ENCODE measurements at regions not wholly inside any gene's neighbourhood (a gene's known extent, or its start where the extent isn't known, plus 50 kb on each side); places are given as distances from the start of the nearest gene placed in this dataset.

DNA sequence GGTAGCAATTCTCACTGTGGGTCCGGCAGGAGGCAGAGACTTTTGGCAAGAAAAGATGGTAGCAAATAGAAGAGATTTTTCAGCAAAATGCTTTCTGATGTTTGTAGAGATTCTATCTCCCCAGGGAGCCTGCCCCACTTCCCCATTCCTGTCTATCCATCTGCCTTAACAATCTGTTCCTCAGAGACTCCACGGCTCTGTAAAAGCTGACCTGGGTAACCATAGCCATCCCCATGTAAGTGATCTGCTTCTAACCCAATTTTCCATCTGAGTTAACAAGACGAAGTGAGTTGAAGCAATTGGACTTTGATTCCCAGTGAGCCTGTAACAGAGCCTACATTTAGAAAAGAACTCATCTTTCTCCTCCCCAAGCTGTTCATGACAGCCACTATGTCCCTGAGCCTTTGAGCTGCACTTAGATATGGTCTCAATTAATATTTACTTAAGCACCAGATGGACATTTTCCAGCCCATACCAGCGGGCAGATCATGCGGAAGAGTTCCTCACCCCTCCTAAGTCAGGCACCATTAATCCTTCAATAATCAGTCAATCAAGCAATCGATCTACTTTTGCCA lies 896.1 kb downstream of the CCSER2 start:
- DNase-seq (ENCODE audit: low read depth in 2 of 2): no peak

DNA sequence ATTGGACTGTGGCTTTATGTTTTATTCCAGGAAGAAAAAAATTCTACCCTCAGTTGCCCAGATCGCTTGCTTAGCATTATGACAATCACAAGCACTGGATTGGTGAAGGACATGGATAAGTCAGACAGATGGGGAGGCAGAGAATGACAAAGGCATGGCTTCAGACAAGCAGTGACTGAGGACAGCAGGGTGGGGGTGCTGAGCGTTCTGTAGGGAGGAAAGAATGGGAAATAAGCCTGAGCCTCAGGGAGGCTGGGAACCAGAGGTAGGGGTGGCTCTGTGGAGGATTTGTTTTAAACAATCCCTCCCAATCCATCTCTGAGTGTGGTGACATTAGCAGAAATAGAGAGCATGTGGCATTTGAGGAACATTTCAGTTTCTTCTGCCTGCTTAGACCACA lies 896.9 kb downstream of the CCSER2 start:
- Histone ChIP-seq H4K20me1 (ENCODE audit: control insufficient read depth, extremely low read depth, insufficient read depth, low read length) (no peaks in the 10 kb centered on the region), H3K4me1 (ENCODE audit: control insufficient read depth, extremely low read depth, insufficient read depth, low read length) (no peaks in the 10 kb centered on the region), H3K4me3 (replicated peaks in 1 of 4; ENCODE audit: control extremely low read depth in 1 of 4, insufficient read depth in 1 of 4, low read depth in 3 of 4, low read length in 4 of 4) (no peak overlapping the region), H3K79me2 (ENCODE audit: control insufficient read depth, insufficient read depth, low read length) (no peaks in the 10 kb centered on the region), H2AFZ (ENCODE audit: low read length) (no peak overlapping the region), H3K36me3 (ENCODE audit: control insufficient read depth, insufficient read depth, low read length) (no peaks in the 10 kb centered on the region), H3K4me2 (ENCODE audit: extremely low read depth, insufficient read depth, low read length) (no peak overlapping the region), H3K27me3 (ENCODE audit: control insufficient read depth, insufficient read depth, low read length) (no peaks in the 10 kb centered on the region), H3K9ac (ENCODE audit: insufficient read depth, low read length) (no peak overlapping the region), H3K9me3 (ENCODE audit: control insufficient read depth, insufficient read depth, low read depth, low read length) (no peaks in the 10 kb centered on the region), H3K27ac (ENCODE audit: insufficient read depth, low read length) (no peak overlapping the region)
- TF ChIP-seq, protein P1, sequence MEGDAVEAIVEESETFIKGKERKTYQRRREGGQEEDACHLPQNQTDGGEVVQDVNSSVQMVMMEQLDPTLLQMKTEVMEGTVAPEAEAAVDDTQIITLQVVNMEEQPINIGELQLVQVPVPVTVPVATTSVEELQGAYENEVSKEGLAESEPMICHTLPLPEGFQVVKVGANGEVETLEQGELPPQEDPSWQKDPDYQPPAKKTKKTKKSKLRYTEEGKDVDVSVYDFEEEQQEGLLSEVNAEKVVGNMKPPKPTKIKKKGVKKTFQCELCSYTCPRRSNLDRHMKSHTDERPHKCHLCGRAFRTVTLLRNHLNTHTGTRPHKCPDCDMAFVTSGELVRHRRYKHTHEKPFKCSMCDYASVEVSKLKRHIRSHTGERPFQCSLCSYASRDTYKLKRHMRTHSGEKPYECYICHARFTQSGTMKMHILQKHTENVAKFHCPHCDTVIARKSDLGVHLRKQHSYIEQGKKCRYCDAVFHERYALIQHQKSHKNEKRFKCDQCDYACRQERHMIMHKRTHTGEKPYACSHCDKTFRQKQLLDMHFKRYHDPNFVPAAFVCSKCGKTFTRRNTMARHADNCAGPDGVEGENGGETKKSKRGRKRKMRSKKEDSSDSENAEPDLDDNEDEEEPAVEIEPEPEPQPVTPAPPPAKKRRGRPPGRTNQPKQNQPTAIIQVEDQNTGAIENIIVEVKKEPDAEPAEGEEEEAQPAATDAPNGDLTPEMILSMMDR (conservative IDR thresholded peaks at IDR 0.05 in 1 of 2, IDR thresholded peaks at IDR 0.05 in 1 of 2; ENCODE audit: low read depth in 1 of 2, low read length in 2 of 2): no peak
- no peak for TF ChIP-seq EZH2 (IDR thresholded peaks at IDR 0.05; ENCODE audit: low read length, missing control alignments)
- DNase-seq (ENCODE audit: low read depth in 2 of 2): no peak

More for the DNA sequence above, 896.1 kb downstream of the CCSER2 start:
- TF ChIP-seq EZH2 (IDR thresholded peaks at IDR 0.05; ENCODE audit: low read length, missing control alignments): no peak
- TF ChIP-seq, protein P1 (conservative IDR thresholded peaks at IDR 0.05 in 1 of 2, IDR thresholded peaks at IDR 0.05 in 1 of 2; ENCODE audit: low read depth in 1 of 2, low read length in 2 of 2): no peak
- Histone ChIP-seq H3K27ac (ENCODE audit: insufficient read depth, low read length) (no peak overlapping the region), H3K9ac (ENCODE audit: insufficient read depth, low read length) (no peak overlapping the region), H3K27me3 (ENCODE audit: control insufficient read depth, insufficient read depth, low read length) (no peaks in the 10 kb centered on the region), H3K9me3 (ENCODE audit: control insufficient read depth, insufficient read depth, low read depth, low read length) (no peaks in the 10 kb centered on the region), H3K4me1 (ENCODE audit: control insufficient read depth, extremely low read depth, insufficient read depth, low read length) (no peaks in the 10 kb centered on the region), H3K79me2 (ENCODE audit: control insufficient read depth, insufficient read depth, low read length) (no peaks in the 10 kb centered on the region), H3K4me3 (replicated peaks in 1 of 4; ENCODE audit: control extremely low read depth in 1 of 4, insufficient read depth in 1 of 4, low read depth in 3 of 4, low read length in 4 of 4) (no peak overlapping the region), H2AFZ (ENCODE audit: low read length) (no peak overlapping the region), H3K4me2 (ENCODE audit: extremely low read depth, insufficient read depth, low read length) (no peak overlapping the region), H3K36me3 (ENCODE audit: control insufficient read depth, insufficient read depth, low read length) (no peaks in the 10 kb centered on the region), H4K20me1 (ENCODE audit: control insufficient read depth, extremely low read depth, insufficient read depth, low read length) (no peaks in the 10 kb centered on the region)

DNA sequence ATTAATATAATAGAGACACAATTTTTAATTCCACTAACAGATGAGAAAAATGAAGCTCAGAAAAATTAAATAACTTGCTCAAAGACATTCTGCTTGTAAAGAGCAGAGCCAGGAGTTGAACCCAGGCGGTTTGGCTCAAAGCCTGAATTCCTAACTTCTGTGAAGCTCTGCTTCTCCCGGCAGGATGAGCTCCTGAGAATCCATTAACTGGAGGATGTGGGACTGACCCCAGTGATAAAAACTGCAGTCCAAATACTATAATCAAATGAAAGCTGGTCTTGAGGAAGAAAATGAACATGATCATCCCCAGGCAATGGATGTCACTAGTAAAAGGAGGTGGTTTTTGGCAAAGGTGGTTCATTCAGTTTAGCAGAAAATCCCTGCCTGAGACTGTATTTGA lies 898.2 kb downstream of the CCSER2 start:
- no peak overlapping the region for H3K9ac ChIP-seq (ENCODE audit: insufficient read depth, low read length)
- H3K4me3 ChIP-seq (replicated peaks in 1 of 4; ENCODE audit: control extremely low read depth in 1 of 4, insufficient read depth in 1 of 4, low read depth in 3 of 4, low read length in 4 of 4): no peak overlapping the region
- no peak overlapping the region for H2AFZ ChIP-seq (ENCODE audit: low read length)
- H3K9me3 ChIP-seq (ENCODE audit: control insufficient read depth, insufficient read depth, low read depth, low read length): no peaks in the 10 kb centered on the region
- H4K20me1 ChIP-seq (ENCODE audit: control insufficient read depth, extremely low read depth, insufficient read depth, low read length): no peaks in the 10 kb centered on the region
- H3K4me1 ChIP-seq (ENCODE audit: control insufficient read depth, extremely low read depth, insufficient read depth, low read length): no peaks in the 10 kb centered on the region
- H3K4me2 ChIP-seq (ENCODE audit: extremely low read depth, insufficient read depth, low read length): no peak overlapping the region
- no peaks in the 10 kb centered on the region for H3K79me2 ChIP-seq (ENCODE audit: control insufficient read depth, insufficient read depth, low read length)
- H3K27me3 ChIP-seq (ENCODE audit: control insufficient read depth, insufficient read depth, low read length): no peaks in the 10 kb centered on the region
- DNase-seq (ENCODE audit: low read depth in 2 of 2): no peak
- TF ChIP-seq, protein P1 (conservative IDR thresholded peaks at IDR 0.05 in 1 of 2, IDR thresholded peaks at IDR 0.05 in 1 of 2; ENCODE audit: low read depth in 1 of 2, low read length in 2 of 2): no peak
- no peak for TF ChIP-seq EZH2 (IDR thresholded peaks at IDR 0.05; ENCODE audit: low read length, missing control alignments)
- no peak overlapping the region for H3K27ac ChIP-seq (ENCODE audit: insufficient read depth, low read length)
- no peaks in the 10 kb centered on the region for H3K36me3 ChIP-seq (ENCODE audit: control insufficient read depth, insufficient read depth, low read length)

Data from fibroblast of lung (primary cell).